ENCODE measurements at regions not wholly inside any gene's neighbourhood (a gene's known extent, or its start where the extent isn't known, plus 50 kb on each side); places are given as distances from the start of the nearest gene placed in this dataset.
"Not testable (repeated sequence)": the region's sequence is repeated elsewhere in the genome, so short reads cannot be mapped to it uniquely, and the experiment has no call there.

GRCh38 chr3:124075090-124075489, 83.2 kb upstream of the ROPN1 start:
- H3K36me3 ChIP-seq (replicated peaks in 1 of 2; ENCODE audit: control insufficient read depth in 2 of 2, insufficient read depth in 2 of 2, low read length in 2 of 2); H3K18ac ChIP-seq (ENCODE audit: low read length); H3K9ac ChIP-seq (ENCODE audit: low read depth, low read length, poor library complexity); H3K4me2 ChIP-seq (ENCODE audit: insufficient read depth, low read length, poor library complexity, severe bottlenecking); H3K4me1 ChIP-seq (ENCODE audit: control insufficient read depth in 2 of 2, insufficient read depth in 1 of 2, low read depth in 1 of 2, low read length in 2 of 2); H4K8ac ChIP-seq (ENCODE audit: low read depth, low read length); H3K14ac ChIP-seq (ENCODE audit: low read length); H3K4me3 ChIP-seq (ENCODE audit: low read length in 2 of 2); H2BK15ac ChIP-seq (ENCODE audit: low read length); H2BK120ac ChIP-seq (ENCODE audit: low read depth, low read length); H3K23ac ChIP-seq (ENCODE audit: low read depth, low read length, poor library complexity); H4K91ac ChIP-seq (ENCODE audit: low read depth, low read length, poor library complexity); DNase-seq (ENCODE audit: low spot score); H3K79me1 ChIP-seq (ENCODE audit: low read depth, low read length); H2AK5ac ChIP-seq (ENCODE audit: low read depth, low read length); H3K4ac ChIP-seq (ENCODE audit: low read length); H3K27me3 ChIP-seq (ENCODE audit: control insufficient read depth in 3 of 3, insufficient read depth in 3 of 3, low read depth in 1 of 3, low read length in 3 of 3); H2BK5ac ChIP-seq (ENCODE audit: low read length); H3K9me3 ChIP-seq (replicated peaks in 1 of 2; ENCODE audit: control insufficient read depth in 2 of 2, insufficient read depth in 1 of 2, low read depth in 1 of 2, low read length in 2 of 2); H2AFZ ChIP-seq (ENCODE audit: low read length); H3K27ac ChIP-seq (replicated peaks; ENCODE audit: low read length); H2BK12ac ChIP-seq (ENCODE audit: low read length): not testable (repeated sequence)
- no CpG with 5 or more reads among the region's 3 CpGs for WGBS, 2 donors (ENCODE audit: extremely low coverage in 2 of 2, insufficient read length in 2 of 2, insufficient replicate concordance in 1 of 2)

- H4K8ac ChIP-seq (ENCODE audit: low read depth, low read length) = no peak overlapping the region
- H3K9me3 ChIP-seq (replicated peaks in 1 of 2; ENCODE audit: control insufficient read depth in 2 of 2, insufficient read depth in 1 of 2, low read depth in 1 of 2, low read length in 2 of 2) = no peaks in the 10 kb centered on the region
- no peak overlapping the region for H3K23ac ChIP-seq (ENCODE audit: low read depth, low read length, poor library complexity)
- no peak overlapping the region for H3K4me3 ChIP-seq (ENCODE audit: low read length in 2 of 2)
- no CpG with 5 or more reads among the region's 9 CpGs for WGBS, 2 donors (ENCODE audit: extremely low coverage in 2 of 2, insufficient read length in 2 of 2, insufficient replicate concordance in 1 of 2)
- no peak for DNase-seq (ENCODE audit: low spot score)
- peaks cover 3% of the 10 kb centered on the region for H3K79me1 ChIP-seq (ENCODE audit: low read depth, low read length)
- H3K9ac ChIP-seq (ENCODE audit: low read depth, low read length, poor library complexity) = no peak overlapping the region
- no peak overlapping the region for H3K4ac ChIP-seq (ENCODE audit: low read length)
- H2AFZ ChIP-seq (ENCODE audit: low read length) = no peak overlapping the region
- H3K4me1 ChIP-seq (ENCODE audit: control insufficient read depth in 2 of 2, insufficient read depth in 1 of 2, low read depth in 1 of 2, low read length in 2 of 2) = peaks cover 0 to 2% of the 10 kb centered on the region in 2 donors
- no peaks in the 10 kb centered on the region for H3K36me3 ChIP-seq (replicated peaks in 1 of 2; ENCODE audit: control insufficient read depth in 2 of 2, insufficient read depth in 2 of 2, low read length in 2 of 2)
- H2BK5ac ChIP-seq (ENCODE audit: low read length) = no peak overlapping the region
- H2BK12ac ChIP-seq (ENCODE audit: low read length) = no peak overlapping the region
- no peak overlapping the region for H2BK120ac ChIP-seq (ENCODE audit: low read depth, low read length)
- H3K18ac ChIP-seq (ENCODE audit: low read length) = no peak overlapping the region
- H2BK15ac ChIP-seq (ENCODE audit: low read length) = no peak overlapping the region
- H3K27ac ChIP-seq (replicated peaks; ENCODE audit: low read length) = no peak overlapping the region
- H3K14ac ChIP-seq (ENCODE audit: low read length) = no peak overlapping the region
- no peak overlapping the region for H4K91ac ChIP-seq (ENCODE audit: low read depth, low read length, poor library complexity)
- no peak overlapping the region for H3K4me2 ChIP-seq (ENCODE audit: insufficient read depth, low read length, poor library complexity, severe bottlenecking)
- no peaks in the 10 kb centered on the region for H3K27me3 ChIP-seq (ENCODE audit: control insufficient read depth in 3 of 3, insufficient read depth in 3 of 3, low read depth in 1 of 3, low read length in 3 of 3)
- no peak overlapping the region for H2AK5ac ChIP-seq (ENCODE audit: low read depth, low read length)
These were observed 83.8 kb upstream of the ROPN1 start for GRCh38 chr3:124075753-124076152.

- no peak overlapping the region for H2BK15ac ChIP-seq (ENCODE audit: low read length)
- H3K14ac ChIP-seq (ENCODE audit: low read length) = no peak overlapping the region
- no peak overlapping the region for H4K8ac ChIP-seq (ENCODE audit: low read depth, low read length)
- no peaks in the 10 kb centered on the region for H3K36me3 ChIP-seq (replicated peaks in 1 of 2; ENCODE audit: control insufficient read depth in 2 of 2, insufficient read depth in 2 of 2, low read length in 2 of 2)
- peaks cover 3% of the 10 kb centered on the region for H3K79me1 ChIP-seq (ENCODE audit: low read depth, low read length)
- no peak overlapping the region for H2AK5ac ChIP-seq (ENCODE audit: low read depth, low read length)
- WGBS, 2 donors (ENCODE audit: extremely low coverage in 2 of 2, insufficient read length in 2 of 2, insufficient replicate concordance in 1 of 2) = no CpG with 5 or more reads among the region's 5 CpGs
- DNase-seq (ENCODE audit: low spot score) = no peak
- no peak overlapping the region for H3K23ac ChIP-seq (ENCODE audit: low read depth, low read length, poor library complexity)
- H3K18ac ChIP-seq (ENCODE audit: low read length) = no peak overlapping the region
- no peaks in the 10 kb centered on the region for H3K27me3 ChIP-seq (ENCODE audit: control insufficient read depth in 3 of 3, insufficient read depth in 3 of 3, low read depth in 1 of 3, low read length in 3 of 3)
- no peak overlapping the region for H3K27ac ChIP-seq (replicated peaks; ENCODE audit: low read length)
- H3K4me2 ChIP-seq (ENCODE audit: insufficient read depth, low read length, poor library complexity, severe bottlenecking) = no peak overlapping the region
- no peak overlapping the region for H4K91ac ChIP-seq (ENCODE audit: low read depth, low read length, poor library complexity)
- no peak overlapping the region for H2AFZ ChIP-seq (ENCODE audit: low read length)
- H3K4me1 ChIP-seq (ENCODE audit: control insufficient read depth in 2 of 2, insufficient read depth in 1 of 2, low read depth in 1 of 2, low read length in 2 of 2) = peaks cover 0 to 2% of the 10 kb centered on the region in 2 donors
- H3K9ac ChIP-seq (ENCODE audit: low read depth, low read length, poor library complexity) = no peak overlapping the region
- H2BK5ac ChIP-seq (ENCODE audit: low read length) = no peak overlapping the region
- H2BK120ac ChIP-seq (ENCODE audit: low read depth, low read length) = no peak overlapping the region
- H3K9me3 ChIP-seq (replicated peaks in 1 of 2; ENCODE audit: control insufficient read depth in 2 of 2, insufficient read depth in 1 of 2, low read depth in 1 of 2, low read length in 2 of 2) = no peaks in the 10 kb centered on the region
- no peak overlapping the region for H3K4ac ChIP-seq (ENCODE audit: low read length)
- no peak overlapping the region for H3K4me3 ChIP-seq (ENCODE audit: low read length in 2 of 2)
- H2BK12ac ChIP-seq (ENCODE audit: low read length) = no peak overlapping the region
These were observed 84.3 kb upstream of the ROPN1 start for GRCh38 chr3:124076235-124076634.

- no peak overlapping the region for H2BK5ac ChIP-seq (ENCODE audit: low read length)
- no peak overlapping the region for H2AFZ ChIP-seq (ENCODE audit: low read length)
- H3K79me1 ChIP-seq (ENCODE audit: low read depth, low read length) = peaks cover 3% of the 10 kb centered on the region
- no peak overlapping the region for H4K8ac ChIP-seq (ENCODE audit: low read depth, low read length)
- H3K4me1 ChIP-seq (ENCODE audit: control insufficient read depth in 2 of 2, insufficient read depth in 1 of 2, low read depth in 1 of 2, low read length in 2 of 2) = peaks cover 0 to 2% of the 10 kb centered on the region in 2 donors
- H3K4me2 ChIP-seq (ENCODE audit: insufficient read depth, low read length, poor library complexity, severe bottlenecking) = no peak overlapping the region
- H2BK120ac ChIP-seq (ENCODE audit: low read depth, low read length) = no peak overlapping the region
- no peak overlapping the region for H3K18ac ChIP-seq (ENCODE audit: low read length)
- H3K36me3 ChIP-seq (replicated peaks in 1 of 2; ENCODE audit: control insufficient read depth in 2 of 2, insufficient read depth in 2 of 2, low read length in 2 of 2) = no peaks in the 10 kb centered on the region
- H2BK15ac ChIP-seq (ENCODE audit: low read length) = no peak overlapping the region
- no peaks in the 10 kb centered on the region for H3K9me3 ChIP-seq (replicated peaks in 1 of 2; ENCODE audit: control insufficient read depth in 2 of 2, insufficient read depth in 1 of 2, low read depth in 1 of 2, low read length in 2 of 2)
- no peak overlapping the region for H4K91ac ChIP-seq (ENCODE audit: low read depth, low read length, poor library complexity)
- no peak overlapping the region for H3K27ac ChIP-seq (replicated peaks; ENCODE audit: low read length)
- H3K9ac ChIP-seq (ENCODE audit: low read depth, low read length, poor library complexity) = no peak overlapping the region
- H3K4ac ChIP-seq (ENCODE audit: low read length) = no peak overlapping the region
- H3K4me3 ChIP-seq (ENCODE audit: low read length in 2 of 2) = no peak overlapping the region
- H2BK12ac ChIP-seq (ENCODE audit: low read length) = no peak overlapping the region
- peak; percentile 31 for DNase-seq (ENCODE audit: low spot score)
- H2AK5ac ChIP-seq (ENCODE audit: low read depth, low read length) = no peak overlapping the region
- no CpG with 5 or more reads among the region's 4 CpGs for WGBS, 2 donors (ENCODE audit: extremely low coverage in 2 of 2, insufficient read length in 2 of 2, insufficient replicate concordance in 1 of 2)
- H3K14ac ChIP-seq (ENCODE audit: low read length) = no peak overlapping the region
- H3K27me3 ChIP-seq (ENCODE audit: control insufficient read depth in 3 of 3, insufficient read depth in 3 of 3, low read depth in 1 of 3, low read length in 3 of 3) = no peaks in the 10 kb centered on the region
- no peak overlapping the region for H3K23ac ChIP-seq (ENCODE audit: low read depth, low read length, poor library complexity)
These were observed 87.3 kb upstream of the ROPN1 start for GRCh38 chr3:124078953-124079911.

Measured in neuronal stem cell (in vitro differentiated cells).